H1 (cell line): ENCODE measurements at regions not wholly inside any gene's neighbourhood (a gene's known extent, or its start where the extent isn't known, plus 50 kb on each side); places are given as distances from the start of the nearest gene placed in this dataset.

Source experiments
- ATF2 ChIP-seq: IDR thresholded peaks from 2 replicates; pipeline ENCODE4 v1.6.1; 2012; ENCODE audit warnings: low read length, inconsistent platforms
- BCL11A ChIP-seq, 2 experiments: IDR thresholded peaks; one replicate each; pipeline ENCODE4 v1.6.1; 2011; ENCODE audit warnings: low read depth in 2 of 2, low read length in 2 of 2, mild to moderate bottlenecking in 2 of 2
- BRCA1 ChIP-seq: IDR thresholded peaks from 2 replicates; pipeline ENCODE4 v1.6.1; 2012; ENCODE audit warnings: low read depth, low read length, improper control_type of control experiment
- CBX8 ChIP-seq: fragments of 300-800, 300-1000 bp; sonication (generic); IDR thresholded peaks from 2 replicates; pipeline ENCODE4 v1.7.1; 2016; ENCODE audit warnings: low read depth, low read length, borderline replicate concordance
- JUN ChIP-seq: IDR thresholded peaks from 2 replicates; pipeline ENCODE4 v1.6.1; 2011; ENCODE audit warnings: low read depth, mild to moderate bottlenecking, improper control_type of control experiment, low read length
- POLR2AphosphoS5 ChIP-seq: IDR thresholded peaks from 2 replicates; pipeline ENCODE4 v1.6.1; 2011; ENCODE audit warnings: low read depth, low read length
- RAD21 ChIP-seq, 2 experiments: IDR thresholded peaks in 1 of 2; conservative IDR thresholded peaks in 1 of 2; 2 replicates each; pipeline ENCODE4 v1.6.1; 2011; ENCODE audit warnings: low read depth in 2 of 2, low read length in 2 of 2, improper control_type of control experiment in 1 of 2, inconsistent platforms in 1 of 2, mild to moderate bottlenecking in 1 of 2, moderate library complexity in 1 of 2
- RBBP5 ChIP-seq: IDR thresholded peaks from 2 replicates; pipeline ENCODE4 v1.7.1; 2012; ENCODE audit warnings: low read depth, mild to moderate bottlenecking, inconsistent platforms, low read length, moderate library complexity, borderline replicate concordance
- TAF1 ChIP-seq: IDR thresholded peaks from 2 replicates; pipeline ENCODE4 v1.6.1; 2011; ENCODE audit warnings: mild to moderate bottlenecking, low read depth, low read length
- USF2 ChIP-seq: IDR thresholded peaks from 2 replicates; pipeline ENCODE4 v1.6.1; 2011; ENCODE audit warnings: low read length, improper control_type of control experiment
- TF ChIP-seq, protein P1 (sequence below), 3 experiments: IDR thresholded peaks; 1 replicate in 2 of 3; 2 replicates in 1 of 3; pipeline versions ENCODE4 v1.5.1 to v1.6.1; 2011; ENCODE audit warnings: low read length in 3 of 3, mild to moderate bottlenecking in 3 of 3, inconsistent platforms in 2 of 3, low read depth in 1 of 3, moderate library complexity in 1 of 3; ENCODE audit not compliant: insufficient read depth in 1 of 3; ENCODE audit errors: control extremely low read depth in 1 of 3

DNA sequence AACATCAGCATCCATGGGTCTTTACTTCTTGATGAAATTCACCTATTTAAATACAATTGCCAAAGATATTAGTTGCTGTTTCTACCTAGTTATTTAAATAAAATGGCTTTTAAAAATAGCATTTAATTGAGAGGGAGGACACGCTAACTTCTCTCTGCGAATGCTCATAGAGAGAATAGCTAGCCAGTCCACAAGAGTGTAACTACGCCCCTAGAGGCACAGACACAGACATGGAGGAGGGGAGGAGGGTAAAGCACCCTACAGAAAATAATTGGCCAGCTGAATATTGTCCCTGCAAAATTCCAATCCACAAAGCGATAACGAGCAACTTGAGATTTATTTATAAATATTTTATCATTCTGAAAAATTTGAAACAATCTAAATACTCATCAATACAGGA lies 97.0 kb upstream of the PAPOLG start:
- TF ChIP-seq, protein P1, sequence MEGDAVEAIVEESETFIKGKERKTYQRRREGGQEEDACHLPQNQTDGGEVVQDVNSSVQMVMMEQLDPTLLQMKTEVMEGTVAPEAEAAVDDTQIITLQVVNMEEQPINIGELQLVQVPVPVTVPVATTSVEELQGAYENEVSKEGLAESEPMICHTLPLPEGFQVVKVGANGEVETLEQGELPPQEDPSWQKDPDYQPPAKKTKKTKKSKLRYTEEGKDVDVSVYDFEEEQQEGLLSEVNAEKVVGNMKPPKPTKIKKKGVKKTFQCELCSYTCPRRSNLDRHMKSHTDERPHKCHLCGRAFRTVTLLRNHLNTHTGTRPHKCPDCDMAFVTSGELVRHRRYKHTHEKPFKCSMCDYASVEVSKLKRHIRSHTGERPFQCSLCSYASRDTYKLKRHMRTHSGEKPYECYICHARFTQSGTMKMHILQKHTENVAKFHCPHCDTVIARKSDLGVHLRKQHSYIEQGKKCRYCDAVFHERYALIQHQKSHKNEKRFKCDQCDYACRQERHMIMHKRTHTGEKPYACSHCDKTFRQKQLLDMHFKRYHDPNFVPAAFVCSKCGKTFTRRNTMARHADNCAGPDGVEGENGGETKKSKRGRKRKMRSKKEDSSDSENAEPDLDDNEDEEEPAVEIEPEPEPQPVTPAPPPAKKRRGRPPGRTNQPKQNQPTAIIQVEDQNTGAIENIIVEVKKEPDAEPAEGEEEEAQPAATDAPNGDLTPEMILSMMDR (IDR thresholded peaks at IDR 0.05; ENCODE audit: control extremely low read depth in 1 of 3, insufficient read depth in 1 of 3, low read depth in 1 of 3, low read length in 3 of 3), result peak in 2 of 3 experiments; percentile 31 to 37; a peak in 3 of 4 replicates
- TF ChIP-seq ATF2 (no peak), USF2 (no peak), RAD21 (IDR thresholded peaks at IDR 0.05 in 1 of 2, conservative IDR thresholded peaks at IDR 0.05 in 1 of 2; ENCODE audit: low read depth in 2 of 2, low read length in 2 of 2) (peak in 1 of 2 experiments; percentile 10; a peak in 1 of 4 replicates), BCL11A (IDR thresholded peaks at IDR 0.05; ENCODE audit: low read depth in 2 of 2, low read length in 2 of 2) (no peak), RBBP5 (no peak), TAF1 (no peak), CBX8 (no peak), BRCA1 (no peak), JUN (no peak), POLR2AphosphoS5 (no peak)
